HAP-1 (cell line): ENCODE measurements at regions not wholly inside any gene's neighbourhood (a gene's known extent, or its start where the extent isn't known, plus 50 kb on each side); places are given as distances from the start of the nearest gene placed in this dataset.

Experiments
- DNase-seq, 2 experiments: peaks; one replicate each; pipeline ENCODE4 v3.0.0-alpha.2; 2016 to 2020; ENCODE audit warnings: low spot score in 2 of 2
- H3K27me3 ChIP-seq: fragments of 250-450 bp; sonication (Bioruptor Pico); 2 replicates; pipeline ENCODE4 v1.5.1; 2020; ENCODE audit warnings: low read depth, mild to moderate bottlenecking, moderate library complexity
- H3K36me3 ChIP-seq: fragments of 250-450 bp; sonication (Bioruptor Pico); replicated peaks from 2 replicates; pipeline ENCODE4 v1.5.1; 2020; ENCODE audit warnings: mild to moderate bottlenecking
- H3K4me1 ChIP-seq: fragments of 250-450 bp; sonication (Bioruptor Pico); 2 replicates; pipeline ENCODE4 v1.5.1; 2020; ENCODE audit warnings: mild to moderate bottlenecking
- H3K4me3 ChIP-seq: fragments of 250-450 bp; sonication (Bioruptor Pico); 2 replicates; pipeline ENCODE4 v1.5.1; 2020; ENCODE audit warnings: mild to moderate bottlenecking, moderate library complexity
- H3K9me3 ChIP-seq: fragments of 250-450 bp; sonication (Bioruptor Pico); 2 replicates; pipeline ENCODE4 v1.5.1; 2020; ENCODE audit warnings: mild to moderate bottlenecking, moderate library complexity
- in situ Hi-C: fragments of 300-500 bp; cut with MboI; formaldehyde crosslinking; loops from 3 replicates; pipeline ENCODE4 v1.14.3; 2020; ENCODE audit warnings: low sequenced_read_pairs, inconsistent platforms, mixed read lengths

DNA sequence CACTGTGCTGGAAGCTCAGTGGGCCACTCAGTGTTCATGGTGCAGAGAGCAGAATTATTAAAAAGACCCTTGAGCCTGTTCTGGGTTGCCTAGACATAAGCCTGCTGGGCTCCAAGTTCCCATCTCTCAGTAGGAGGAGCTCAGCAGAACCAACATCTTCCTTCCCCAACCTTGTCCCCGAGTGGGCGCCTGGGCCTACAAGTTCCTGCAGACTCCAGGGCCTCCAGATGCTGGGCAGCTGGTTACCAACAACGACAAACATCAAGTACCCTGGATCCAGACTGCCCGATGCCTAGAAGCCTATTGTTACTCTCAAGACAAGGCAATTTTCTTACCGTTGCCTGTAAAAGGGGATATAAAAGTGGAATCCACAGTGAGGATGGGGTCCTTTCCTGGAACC, 214.2 kb downstream of the HAUS1 start:
- DNase-seq: no peak
- H3K36me3 ChIP-seq: no peaks in the 10 kb centered on the region
- in situ Hi-C loops: no loop called here
- H3K4me3 ChIP-seq: no peak overlapping the region
- H3K4me1 ChIP-seq: no peaks in the 10 kb centered on the region; the same call in 1 of the 2 replicates
- no peaks in the 10 kb centered on the region for H3K9me3 ChIP-seq
- no peaks in the 10 kb centered on the region for H3K27me3 ChIP-seq

- no peak overlapping the region for H3K4me3 ChIP-seq
- H3K4me1 ChIP-seq: no peaks in the 10 kb centered on the region; the same call in 1 of the 2 replicates
- in situ Hi-C loops: no loop called here
- no peaks in the 10 kb centered on the region for H3K36me3 ChIP-seq
- no peaks in the 10 kb centered on the region for H3K9me3 ChIP-seq
- H3K27me3 ChIP-seq: no peaks in the 10 kb centered on the region
- no peak for DNase-seq
Measured at GRCh38 chr18:46319783-46320182, 215.6 kb downstream of the HAUS1 start.

DNA sequence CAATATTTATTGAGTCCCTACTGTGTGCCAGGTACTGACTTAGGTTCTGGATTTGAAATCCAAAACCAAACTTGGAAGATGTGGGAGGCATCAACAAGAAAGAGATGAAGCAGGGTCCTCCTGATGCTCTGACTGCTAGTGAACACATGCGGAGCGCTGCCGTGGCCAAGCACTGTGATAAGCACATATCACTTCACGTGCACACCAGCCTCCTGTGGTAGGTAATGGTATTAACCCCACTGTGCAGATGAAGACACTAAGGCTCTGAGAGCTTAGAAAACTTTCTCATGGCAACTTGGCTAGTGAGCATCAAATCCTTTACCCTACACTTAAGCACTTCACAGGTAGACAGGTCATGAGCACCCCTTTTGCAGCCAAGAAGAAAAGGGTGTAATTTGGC, 216.1 kb downstream of the HAUS1 start:
- Histone ChIP-seq H3K27me3 (no peaks in the 10 kb centered on the region), H3K9me3 (no peaks in the 10 kb centered on the region), H3K36me3 (no peaks in the 10 kb centered on the region), H3K4me3 (no peak overlapping the region), H3K4me1 (no peaks in the 10 kb centered on the region; the same call in 1 of the 2 replicates)
- DNase-seq: no peak
- in situ Hi-C loops: no loop called here

GRCh38 chr18:46320928-46321711, 216.9 kb downstream of the HAUS1 start:
- Histone ChIP-seq H3K4me1 (no peaks in the 10 kb centered on the region; the same call in 1 of the 2 replicates), H3K9me3 (no peaks in the 10 kb centered on the region), H3K27me3 (no peaks in the 10 kb centered on the region), H3K36me3 (no peaks in the 10 kb centered on the region), H3K4me3 (no peak overlapping the region)
- no peak for DNase-seq
- in situ Hi-C loops: no loop called here

DNA sequence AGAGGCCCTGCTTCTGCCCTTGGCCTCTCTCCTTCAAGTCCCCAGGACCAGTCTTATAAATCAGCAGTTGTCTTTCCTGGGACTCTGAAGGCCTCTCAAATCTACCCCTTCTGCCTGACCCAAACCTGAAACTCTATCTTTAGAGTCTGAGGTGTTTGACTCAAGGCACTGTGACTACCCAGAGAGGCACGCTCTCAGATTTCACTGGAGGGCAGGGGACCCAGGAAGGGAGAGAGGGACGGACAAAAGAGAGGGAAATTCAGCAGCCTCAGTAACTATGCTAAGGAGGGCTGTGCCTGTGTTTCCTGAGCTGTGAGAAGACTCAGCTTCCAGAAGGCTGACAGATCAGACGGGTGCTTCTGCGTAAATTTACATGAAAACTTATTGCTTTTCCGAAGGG, 217.8 kb downstream of the HAUS1 start:
- in situ Hi-C loops: no loop called here
- DNase-seq: no peak
- Histone ChIP-seq H3K4me3 (no peak overlapping the region), H3K9me3 (no peaks in the 10 kb centered on the region), H3K36me3 (no peaks in the 10 kb centered on the region), H3K27me3 (no peaks in the 10 kb centered on the region), H3K4me1 (no peaks in the 10 kb centered on the region; the same call in 1 of the 2 replicates)

DNA sequence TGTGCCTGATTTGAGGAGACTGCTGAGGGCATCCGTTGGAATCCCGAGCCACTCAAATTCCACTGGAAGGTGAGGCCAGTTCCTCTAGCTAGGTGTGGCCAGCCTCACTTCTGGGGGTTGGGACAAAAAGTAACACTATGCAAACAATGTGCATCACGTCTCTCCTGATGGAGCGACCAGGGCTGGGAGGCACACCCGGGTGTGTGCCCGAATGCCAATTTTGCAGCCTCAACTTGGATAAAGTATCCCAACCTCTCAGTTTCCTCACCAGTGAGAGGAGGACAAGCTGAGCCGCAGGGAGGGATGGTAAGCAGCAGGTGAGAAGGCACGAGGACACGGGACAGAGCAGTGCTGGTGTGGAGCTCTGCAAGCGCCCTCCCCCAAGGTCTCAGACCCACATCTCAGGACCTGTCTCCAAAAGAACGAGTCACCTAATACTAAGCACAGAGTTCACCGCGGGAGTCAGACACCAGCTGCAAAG, 218.3 kb downstream of the HAUS1 start:
- Histone ChIP-seq H3K9me3 (no peaks in the 10 kb centered on the region), H3K36me3 (no peaks in the 10 kb centered on the region), H3K27me3 (no peaks in the 10 kb centered on the region), H3K4me3 (no peak overlapping the region), H3K4me1 (no peaks in the 10 kb centered on the region; the same call in 1 of the 2 replicates)
- in situ Hi-C loops: no loop called here
- no peak for DNase-seq

GRCh38 chr18:46322941-46323340, 218.8 kb downstream of the HAUS1 start:
- DNase-seq: peak in 1 of 2 experiments; percentile 9
- H3K36me3 ChIP-seq: no peaks in the 10 kb centered on the region
- H3K4me3 ChIP-seq: no peak overlapping the region
- H3K4me1 ChIP-seq: no peaks in the 10 kb centered on the region; the same call in 1 of the 2 replicates
- in situ Hi-C loops: no loop called here
- no peaks in the 10 kb centered on the region for H3K27me3 ChIP-seq
- no peaks in the 10 kb centered on the region for H3K9me3 ChIP-seq

GRCh38 chr18:46324087-46324955, 220.1 kb downstream of the HAUS1 start:
- Histone ChIP-seq H3K4me1 (no peaks in the 10 kb centered on the region; the same call in 1 of the 2 replicates), H3K27me3 (no peaks in the 10 kb centered on the region), H3K4me3 (no peak overlapping the region), H3K36me3 (no peaks in the 10 kb centered on the region), H3K9me3 (no peaks in the 10 kb centered on the region)
- DNase-seq: peak in 1 of 2 experiments; percentile 51
- in situ Hi-C loops: no loop called here

DNA sequence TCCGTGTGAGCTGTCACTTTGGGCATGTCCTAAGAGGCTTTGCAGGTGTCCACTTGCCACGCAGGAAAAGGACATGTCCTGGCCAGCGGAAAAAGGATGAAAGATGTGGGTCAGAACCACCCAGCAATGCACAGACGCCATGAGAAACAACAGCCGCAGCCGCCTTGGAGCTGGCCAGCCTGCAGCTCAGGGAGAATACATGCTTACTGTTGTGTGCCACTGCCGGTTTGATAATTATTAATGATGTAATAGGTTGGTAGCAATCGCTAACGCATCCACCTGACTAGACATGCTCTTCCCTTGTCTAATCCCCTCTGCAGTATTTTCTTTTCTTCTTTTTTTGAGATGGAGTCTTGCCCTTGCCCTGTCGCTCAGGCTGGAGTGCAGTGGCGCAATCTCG, 221.7 kb downstream of the HAUS1 start:
- Histone ChIP-seq H3K9me3 (no peaks in the 10 kb centered on the region), H3K27me3 (no peaks in the 10 kb centered on the region), H3K4me3 (no peak overlapping the region), H3K36me3 (no peaks in the 10 kb centered on the region), H3K4me1 (no peaks in the 10 kb centered on the region; the same call in 1 of the 2 replicates)
- no peak for DNase-seq
- in situ Hi-C loops: no loop called here

- H3K27me3 ChIP-seq: no peaks in the 10 kb centered on the region
- no peaks in the 10 kb centered on the region for H3K36me3 ChIP-seq
- H3K9me3 ChIP-seq: no peaks in the 10 kb centered on the region
- in situ Hi-C loops: no loop called here
- H3K4me1 ChIP-seq: no peaks in the 10 kb centered on the region
- no peak for DNase-seq
- H3K4me3 ChIP-seq: no peak overlapping the region
Measured at GRCh38 chr18:46329736-46330246, 225.6 kb downstream of the HAUS1 start.

DNA sequence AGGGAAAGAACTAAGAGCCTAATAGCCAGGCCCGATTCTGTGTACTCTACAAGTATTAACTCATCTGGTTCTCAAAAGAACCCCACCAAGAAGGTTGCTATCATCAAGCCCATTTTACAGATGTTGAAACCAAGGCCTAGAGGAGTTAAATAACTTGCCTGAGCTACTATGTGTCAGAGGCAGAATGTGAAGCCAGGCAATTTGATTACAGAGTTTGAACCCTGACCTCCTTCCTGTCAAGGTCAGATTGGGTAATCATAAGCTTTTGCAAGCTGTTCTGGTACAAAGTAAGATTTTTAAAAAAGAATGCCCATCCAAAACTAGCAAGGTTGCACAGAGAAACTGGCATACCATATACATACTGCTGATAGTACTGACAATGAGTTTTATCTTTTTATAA, 227.1 kb downstream of the HAUS1 start:
- Histone ChIP-seq H3K4me1 (no peaks in the 10 kb centered on the region), H3K4me3 (no peak overlapping the region), H3K9me3 (no peaks in the 10 kb centered on the region), H3K36me3 (no peaks in the 10 kb centered on the region), H3K27me3 (peaks cover 2% of the 10 kb centered on the region; the same call in 1 of the 2 replicates)
- DNase-seq: no peak
- in situ Hi-C loops: no loop called here

- H3K9me3 ChIP-seq: no peaks in the 10 kb centered on the region
- peaks cover 2% of the 10 kb centered on the region; the same call in 1 of the 2 replicates for H3K27me3 ChIP-seq
- in situ Hi-C loops: no loop called here
- no peak for DNase-seq
- H3K36me3 ChIP-seq: no peaks in the 10 kb centered on the region
- H3K4me1 ChIP-seq: no peaks in the 10 kb centered on the region
- H3K4me3 ChIP-seq: no peak overlapping the region
Measured at GRCh38 chr18:46332286-46332801, 228.2 kb downstream of the HAUS1 start.

DNA sequence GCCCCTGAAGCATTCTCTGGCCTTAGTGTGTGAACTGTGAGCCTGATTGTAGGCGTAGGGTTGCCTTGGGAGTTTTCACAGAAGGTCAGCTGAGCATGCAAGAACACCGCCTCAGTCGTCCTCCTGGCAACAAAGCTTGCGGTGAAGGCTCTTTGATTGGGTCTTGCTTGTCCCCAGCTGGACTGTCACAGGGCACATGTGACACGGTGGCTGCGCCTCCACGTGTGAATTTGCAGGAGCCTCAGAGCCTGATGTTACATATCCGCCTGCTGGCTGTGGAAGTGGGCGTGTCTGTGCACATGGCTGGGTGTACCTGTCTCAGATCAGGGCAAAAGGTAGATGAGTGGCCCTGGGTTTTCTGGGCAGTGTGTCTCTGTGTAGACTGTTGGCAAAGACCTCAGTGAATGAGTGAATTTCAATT, 228.7 kb downstream of the HAUS1 start:
- H3K36me3 ChIP-seq: no peaks in the 10 kb centered on the region
- H3K4me1 ChIP-seq: no peaks in the 10 kb centered on the region
- H3K27me3 ChIP-seq: peaks cover 2% of the 10 kb centered on the region; the same call in 1 of the 2 replicates
- no peaks in the 10 kb centered on the region for H3K9me3 ChIP-seq
- DNase-seq: no peak
- H3K4me3 ChIP-seq: peak overlapping the region; percentile 37; the same call in 1 of the 2 replicates
- in situ Hi-C loops: no loop called here
